DND-41 (cell line): ENCODE measurements at regions not wholly inside any gene's neighbourhood (a gene's known extent, or its start where the extent isn't known, plus 50 kb on each side); places are given as distances from the start of the nearest gene placed in this dataset.

Experiments
- EZH2 ChIP-seq: IDR thresholded peaks from 3 replicates; pipeline ENCODE4 v1.6.1; 2012; ENCODE audit warnings: borderline replicate concordance, low read depth, mild to moderate bottlenecking, moderate library complexity, low read length, inconsistent platforms; ENCODE audit not compliant: severe bottlenecking
- TF ChIP-seq, protein P1 (sequence below): IDR thresholded peaks from 2 replicates; pipeline ENCODE4 v1.5.1; 2012; ENCODE audit warnings: borderline replicate concordance, low read length, moderate library complexity, mild to moderate bottlenecking; ENCODE audit not compliant: poor library complexity, severe bottlenecking; ENCODE audit errors: extremely low read depth

DNA sequence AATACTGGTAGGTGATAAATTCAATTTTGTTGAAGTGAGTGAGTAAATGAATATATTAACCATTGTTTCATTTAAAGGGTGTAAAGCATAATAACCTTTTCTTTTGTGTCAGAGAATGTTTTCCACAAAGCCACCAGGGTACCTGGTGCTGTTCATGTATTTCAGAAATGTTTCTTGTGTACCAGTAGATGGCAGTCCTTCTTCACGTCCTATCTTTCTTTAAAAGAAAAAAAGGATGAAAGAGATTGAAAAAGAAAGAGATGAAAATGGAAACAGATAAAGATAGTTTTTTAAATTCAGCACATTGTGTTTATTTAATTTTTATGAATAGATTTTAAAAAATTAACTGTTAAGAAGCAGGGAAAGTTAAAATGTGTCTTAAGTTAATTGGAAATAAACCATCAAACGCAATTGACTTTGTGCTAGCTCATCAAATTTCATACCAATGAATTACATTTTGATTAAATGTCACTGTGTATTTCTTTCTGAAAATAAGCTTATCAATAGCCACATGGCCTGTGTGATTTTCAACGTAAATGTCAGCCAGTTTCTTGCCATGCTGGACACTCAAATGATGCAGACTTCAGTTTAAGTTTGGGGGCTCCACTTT, 65.5 kb upstream of the CHORDC1 start:
- TF ChIP-seq, protein P1, sequence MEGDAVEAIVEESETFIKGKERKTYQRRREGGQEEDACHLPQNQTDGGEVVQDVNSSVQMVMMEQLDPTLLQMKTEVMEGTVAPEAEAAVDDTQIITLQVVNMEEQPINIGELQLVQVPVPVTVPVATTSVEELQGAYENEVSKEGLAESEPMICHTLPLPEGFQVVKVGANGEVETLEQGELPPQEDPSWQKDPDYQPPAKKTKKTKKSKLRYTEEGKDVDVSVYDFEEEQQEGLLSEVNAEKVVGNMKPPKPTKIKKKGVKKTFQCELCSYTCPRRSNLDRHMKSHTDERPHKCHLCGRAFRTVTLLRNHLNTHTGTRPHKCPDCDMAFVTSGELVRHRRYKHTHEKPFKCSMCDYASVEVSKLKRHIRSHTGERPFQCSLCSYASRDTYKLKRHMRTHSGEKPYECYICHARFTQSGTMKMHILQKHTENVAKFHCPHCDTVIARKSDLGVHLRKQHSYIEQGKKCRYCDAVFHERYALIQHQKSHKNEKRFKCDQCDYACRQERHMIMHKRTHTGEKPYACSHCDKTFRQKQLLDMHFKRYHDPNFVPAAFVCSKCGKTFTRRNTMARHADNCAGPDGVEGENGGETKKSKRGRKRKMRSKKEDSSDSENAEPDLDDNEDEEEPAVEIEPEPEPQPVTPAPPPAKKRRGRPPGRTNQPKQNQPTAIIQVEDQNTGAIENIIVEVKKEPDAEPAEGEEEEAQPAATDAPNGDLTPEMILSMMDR = peak; percentile 63
- TF ChIP-seq EZH2 = no peak
